HEK293T (cell line): ENCODE measurements at regions not wholly inside any gene's neighbourhood (a gene's known extent, or its start where the extent isn't known, plus 50 kb on each side); places are given as distances from the start of the nearest gene placed in this dataset.

Experiments
- ARNT ChIP-seq: fragments of 450-650 bp; IDR thresholded peaks from 2 replicates; pipeline ENCODE4 v1.6.1; 2017; ENCODE audit warnings: mild to moderate bottlenecking
- BHLHE40 ChIP-seq: fragments of 450-650 bp; IDR thresholded peaks from 2 replicates; pipeline ENCODE4 v1.6.1; 2016; ENCODE audit warnings: mild to moderate bottlenecking, moderate library complexity, borderline replicate concordance
- FOXA1 ChIP-seq: fragments of 450-650 bp; IDR thresholded peaks from 2 replicates; pipeline ENCODE4 v1.6.1; 2016; ENCODE audit warnings: mild to moderate bottlenecking
- FOXM1 ChIP-seq: fragments of 450-650 bp; IDR thresholded peaks from 2 replicates; pipeline ENCODE4 v1.6.1; 2017; ENCODE audit warnings: mild to moderate bottlenecking, borderline replicate concordance
- HDGF ChIP-seq: fragments of 450-650 bp; IDR thresholded peaks from 2 replicates; pipeline ENCODE4 v1.6.1; 2017; ENCODE audit warnings: antibody characterized with exemption, borderline replicate concordance
- LEF1 ChIP-seq: fragments of 450-650 bp; IDR thresholded peaks from 2 replicates; pipeline ENCODE4 v1.6.1; 2017; ENCODE audit warnings: mild to moderate bottlenecking, borderline replicate concordance
- NFRKB ChIP-seq: fragments of 450-650 bp; IDR thresholded peaks from 2 replicates; pipeline ENCODE4 v1.6.1; 2016; ENCODE audit warnings: mild to moderate bottlenecking, moderate library complexity
- SP1 ChIP-seq: fragments of 450-650 bp; IDR thresholded peaks from 2 replicates; pipeline ENCODE4 v1.6.1; 2017
- TF ChIP-seq, protein P1 (sequence below): fragments of 450-650 bp; IDR thresholded peaks from 2 replicates; pipeline ENCODE4 v1.6.1; 2016

DNA sequence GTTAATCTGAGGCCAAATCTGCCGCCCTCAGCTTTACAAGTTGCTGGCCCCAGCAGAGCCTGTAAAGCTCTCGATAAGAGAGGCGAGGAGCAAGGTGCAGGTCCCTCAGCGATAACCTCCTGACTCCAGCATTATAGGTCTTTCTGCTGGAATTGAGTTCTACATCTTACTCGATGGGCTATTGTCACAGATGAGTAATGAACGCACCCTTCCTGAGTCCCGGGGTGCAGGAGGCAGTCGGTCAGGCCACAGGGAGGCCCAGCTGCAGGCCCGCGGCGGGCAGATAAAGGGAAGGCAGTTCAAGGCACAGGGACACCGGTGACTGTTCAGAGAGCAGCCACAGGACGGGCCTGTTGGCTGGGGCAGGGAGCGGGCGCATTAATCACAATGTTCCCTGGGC lies 157.6 kb upstream of the OBI1 start:
- no peak for TF ChIP-seq ARNT
- no peak for TF ChIP-seq BHLHE40
- TF ChIP-seq HDGF = no peak
- TF ChIP-seq FOXM1 = no peak
- TF ChIP-seq LEF1 = no peak
- TF ChIP-seq SP1 = no peak
- TF ChIP-seq, protein P1, sequence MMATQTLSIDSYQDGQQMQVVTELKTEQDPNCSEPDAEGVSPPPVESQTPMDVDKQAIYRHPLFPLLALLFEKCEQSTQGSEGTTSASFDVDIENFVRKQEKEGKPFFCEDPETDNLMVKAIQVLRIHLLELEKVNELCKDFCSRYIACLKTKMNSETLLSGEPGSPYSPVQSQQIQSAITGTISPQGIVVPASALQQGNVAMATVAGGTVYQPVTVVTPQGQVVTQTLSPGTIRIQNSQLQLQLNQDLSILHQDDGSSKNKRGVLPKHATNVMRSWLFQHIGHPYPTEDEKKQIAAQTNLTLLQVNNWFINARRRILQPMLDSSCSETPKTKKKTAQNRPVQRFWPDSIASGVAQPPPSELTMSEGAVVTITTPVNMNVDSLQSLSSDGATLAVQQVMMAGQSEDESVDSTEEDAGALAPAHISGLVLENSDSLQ = no peak
- no peak for TF ChIP-seq NFRKB
- TF ChIP-seq FOXA1 = no peak
